SKM-1 (cell line): ENCODE measurements at regions not wholly inside any gene's neighbourhood (a gene's known extent, or its start where the extent isn't known, plus 50 kb on each side); places are given as distances from the start of the nearest gene placed in this dataset.
"Not testable (repeated sequence)": the region's sequence is repeated elsewhere in the genome, so short reads cannot be mapped to it uniquely, and the experiment has no call there.

Experiments used
- DNase-seq: peaks from one replicate; lab custom pipeline; 2025; ENCODE audit not compliant: unreplicated experiment; lab: John Stamatoyannopoulos, UW

DNA sequence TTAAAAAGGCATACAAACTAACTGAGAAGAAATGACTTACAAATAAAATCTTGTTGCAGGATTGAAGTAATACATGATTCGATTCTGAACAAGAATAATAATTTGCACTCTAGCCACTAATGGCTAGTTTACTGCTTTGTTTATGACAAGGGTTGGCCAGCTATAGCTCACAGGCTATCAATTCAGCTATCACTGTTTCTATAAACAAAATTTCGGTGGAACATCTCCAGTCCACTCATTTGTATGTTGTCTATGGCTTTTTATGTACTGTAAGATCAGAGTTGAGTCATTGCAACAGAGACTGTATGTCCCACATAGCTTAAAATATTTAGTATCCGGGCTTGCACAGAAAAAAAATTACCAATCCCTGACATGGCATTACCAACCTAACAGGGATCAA is 543.7 kb upstream of the CNTNAP5 start:
- DNase-seq: no peak

- DNase-seq: no peak
These were observed 540.0 kb upstream of the CNTNAP5 start for GRCh38 chr2:123485056-123485455.

DNA sequence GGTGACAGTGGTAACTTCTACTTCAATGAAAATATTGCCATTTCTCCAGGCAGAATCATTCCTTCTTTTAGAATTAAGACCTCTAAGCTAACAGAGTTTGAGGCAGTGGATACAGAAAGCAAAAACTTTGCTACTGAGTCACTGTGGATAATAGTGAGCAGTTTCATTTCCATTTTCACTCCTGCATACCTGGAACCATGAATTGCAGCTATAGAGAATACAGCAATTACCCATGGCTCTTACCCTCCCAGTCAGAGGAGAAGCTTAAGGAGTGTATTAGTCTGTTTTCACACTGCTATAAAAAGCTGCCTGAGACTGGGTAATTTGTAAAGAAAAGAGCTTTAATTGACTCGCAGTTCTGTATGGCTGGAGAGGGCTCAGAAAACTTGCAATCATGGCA is 531.4 kb upstream of the CNTNAP5 start:
- DNase-seq: no peak

DNA sequence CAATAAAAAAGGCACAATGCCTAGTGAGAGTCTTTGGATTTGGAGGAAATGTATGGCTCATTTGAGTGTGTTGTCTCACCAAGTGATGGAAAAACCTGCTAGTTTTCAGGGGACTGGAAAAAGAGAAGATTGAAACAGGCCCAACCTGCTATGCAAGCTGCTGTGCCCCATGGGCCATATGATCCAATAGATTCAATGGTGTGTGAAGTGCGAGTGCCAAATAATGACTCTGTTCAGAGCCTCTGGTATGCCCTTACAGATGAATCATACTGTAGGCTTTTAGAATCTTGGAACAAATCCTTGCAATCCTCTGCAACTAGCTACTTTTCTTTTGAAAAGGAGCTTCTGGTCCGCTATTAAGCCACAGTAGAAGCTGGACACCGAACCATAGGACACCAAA is 529.8 kb upstream of the CNTNAP5 start:
- DNase-seq: no peak

DNA sequence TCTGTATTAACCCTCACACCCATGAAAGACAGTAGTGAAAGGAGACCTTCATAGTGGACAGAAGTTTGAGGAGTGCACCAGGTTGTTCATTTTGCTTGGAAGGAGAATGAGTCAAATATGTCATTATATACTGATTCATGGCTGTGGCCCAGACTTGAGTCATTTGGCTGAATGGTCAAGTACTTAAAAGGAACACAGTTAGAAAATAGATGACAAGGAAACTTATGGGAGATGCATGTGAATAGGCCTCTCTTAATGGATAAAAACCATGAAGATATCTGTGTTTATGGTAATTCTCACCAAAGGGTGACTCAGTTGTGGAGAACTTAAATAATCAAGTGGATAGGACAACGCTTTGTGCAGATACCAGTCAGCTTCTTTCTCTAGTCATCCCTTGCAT is 524.7 kb upstream of the CNTNAP5 start:
- DNase-seq: no peak

DNA sequence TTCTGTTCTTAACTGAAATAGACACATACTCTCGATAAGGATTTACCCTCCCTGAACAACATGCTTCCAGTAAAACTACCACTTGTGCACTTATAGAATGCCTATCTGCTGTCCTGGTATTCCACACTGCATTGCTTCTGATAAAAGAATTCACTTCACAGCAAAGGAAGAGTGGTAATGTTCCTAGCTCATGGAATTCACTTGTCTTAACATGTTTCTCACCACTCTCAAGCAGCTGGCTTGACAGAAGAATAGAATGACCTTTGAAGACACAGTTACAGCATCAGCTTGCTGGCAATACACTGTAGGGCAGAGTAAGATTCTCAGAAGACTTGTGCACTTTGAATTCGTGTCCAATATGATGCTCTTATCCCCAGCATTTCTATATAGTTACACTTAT is 524.1 kb upstream of the CNTNAP5 start:
- DNase-seq: no peak

DNA sequence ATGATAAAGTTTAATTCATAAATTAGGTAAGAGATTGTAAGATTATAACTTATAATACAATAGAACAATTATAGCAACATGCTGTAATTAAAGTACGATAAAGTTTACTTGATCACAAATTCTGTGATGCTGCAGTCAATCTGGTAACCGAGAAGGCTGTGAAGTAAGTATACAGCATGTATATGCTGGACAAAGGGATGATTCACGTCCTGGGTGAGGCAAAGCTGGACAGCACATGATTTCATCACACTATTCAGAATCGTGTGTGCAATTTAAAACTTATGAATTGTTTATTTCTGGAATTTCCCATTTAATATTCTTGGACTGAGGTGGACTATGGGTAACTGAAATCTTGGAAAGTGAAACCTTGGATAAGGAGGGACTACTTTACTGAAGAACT is 522.2 kb upstream of the CNTNAP5 start:
- DNase-seq: no peak

DNA sequence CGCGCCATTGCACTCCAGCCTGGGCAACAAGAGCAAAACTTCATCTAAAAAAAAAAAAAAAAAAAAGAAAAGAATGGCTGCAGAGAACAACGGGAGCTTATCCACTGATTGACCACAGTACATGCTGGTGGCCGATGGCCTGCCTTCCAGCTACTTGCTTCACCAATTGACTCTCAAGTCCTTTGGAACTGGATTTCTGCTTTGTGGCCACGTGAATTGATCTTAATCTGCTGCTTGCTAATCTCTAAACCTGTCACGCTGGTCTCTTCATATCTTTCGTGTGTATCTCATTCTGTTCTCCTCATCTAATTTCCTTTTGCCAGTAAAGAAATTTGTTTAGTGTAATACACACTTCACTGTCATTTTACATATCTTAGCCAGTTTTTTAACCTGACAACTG is 512.5 kb upstream of the CNTNAP5 start:
- DNase-seq: no peak

GRCh38 chr2:123513351-123513750 is 511.7 kb upstream of the CNTNAP5 start:
- no peak for DNase-seq

GRCh38 chr2:123514613-123515207 is 510.4 kb upstream of the CNTNAP5 start:
- no peak for DNase-seq

- no peak for DNase-seq
These were observed 506.7 kb upstream of the CNTNAP5 start for GRCh38 chr2:123518367-123518766.

DNA sequence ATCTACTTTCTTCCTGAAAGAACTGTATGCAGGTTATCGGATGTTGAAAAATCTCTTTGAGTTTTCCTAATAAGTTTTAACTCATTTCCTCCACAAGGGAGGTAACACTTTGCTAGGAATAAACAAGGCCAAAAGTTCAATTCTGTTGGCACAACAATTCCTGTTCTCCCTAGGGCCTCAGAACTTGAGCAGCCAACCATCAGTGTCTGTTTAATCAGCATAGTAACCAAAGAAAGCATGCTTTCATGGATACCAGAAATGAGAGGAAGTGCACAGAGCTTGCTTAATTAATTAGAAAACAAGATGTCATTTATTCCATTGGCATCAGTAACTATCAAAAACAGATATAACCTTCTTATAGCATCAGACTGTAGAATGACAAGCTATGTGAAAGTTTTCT is 503.2 kb upstream of the CNTNAP5 start:
- no peak for DNase-seq

DNA sequence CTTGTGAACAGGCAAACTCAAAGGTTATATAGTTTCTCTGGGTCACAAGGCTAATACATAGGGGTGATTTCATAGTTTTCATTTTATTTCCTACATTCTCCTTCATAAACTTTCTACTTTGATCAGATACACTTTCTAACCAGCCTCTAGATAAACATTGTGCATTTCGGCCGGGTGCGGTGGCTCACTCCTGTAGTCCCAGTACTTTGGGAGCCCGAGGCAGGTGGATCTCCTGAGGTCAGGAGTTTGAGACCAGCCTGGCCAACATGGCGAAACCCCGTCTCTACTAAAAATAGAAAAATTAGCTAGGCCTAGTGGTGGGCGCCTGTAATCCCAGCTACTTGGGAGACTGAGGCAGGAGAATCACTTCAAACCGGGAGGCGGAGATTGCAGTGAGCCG is 502.6 kb upstream of the CNTNAP5 start:
- DNase-seq: not testable (repeated sequence)

GRCh38 chr2:123528996-123529707 is 495.9 kb upstream of the CNTNAP5 start:
- DNase-seq: no peak

GRCh38 chr2:123530004-123530403 is 495.1 kb upstream of the CNTNAP5 start:
- DNase-seq: no peak

GRCh38 chr2:123532126-123532525 is 493.0 kb upstream of the CNTNAP5 start:
- no peak for DNase-seq

GRCh38 chr2:123532994-123533393 is 492.1 kb upstream of the CNTNAP5 start:
- no peak for DNase-seq

GRCh38 chr2:123540291-123540690 is 484.8 kb upstream of the CNTNAP5 start:
- no peak for DNase-seq

DNA sequence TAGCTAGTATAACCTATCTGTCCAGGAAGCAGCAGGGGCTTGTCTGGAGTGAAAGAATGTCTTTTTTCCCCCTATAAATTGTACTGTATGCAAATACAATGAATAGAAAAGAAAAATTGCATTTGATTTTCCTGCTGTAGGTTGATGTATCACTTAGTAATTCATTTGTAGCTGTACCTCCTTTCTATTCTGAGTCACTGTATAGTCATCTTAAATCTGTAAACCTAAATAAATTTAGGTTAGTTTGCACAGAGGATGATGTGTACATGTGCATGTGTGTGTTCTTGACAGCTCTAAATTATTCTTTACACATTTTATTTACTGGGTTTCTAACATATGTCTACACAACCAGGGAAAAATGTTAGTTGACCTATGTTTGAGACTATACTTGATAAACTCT is 478.7 kb upstream of the CNTNAP5 start:
- DNase-seq: no peak

GRCh38 chr2:123563515-123563914 is 461.6 kb upstream of the CNTNAP5 start:
- no peak for DNase-seq

GRCh38 chr2:123566291-123566946 is 458.7 kb upstream of the CNTNAP5 start:
- DNase-seq: no peak

- no peak for DNase-seq
These were observed 447.1 kb upstream of the CNTNAP5 start for GRCh38 chr2:123578016-123578415.

- no peak for DNase-seq
These were observed 428.5 kb upstream of the CNTNAP5 start for GRCh38 chr2:123596621-123597020.
